ENCODE measurements at regions not wholly inside any gene's neighbourhood (a gene's known extent, or its start where the extent isn't known, plus 50 kb on each side); places are given as distances from the start of the nearest gene placed in this dataset.
A peak's percentile ranks its signal among the peaks of the same experiment; 100 is the strongest.
"Not testable (repeated sequence)": the region's sequence is repeated elsewhere in the genome, so short reads cannot be mapped to it uniquely, and the experiment has no call there.

DNA sequence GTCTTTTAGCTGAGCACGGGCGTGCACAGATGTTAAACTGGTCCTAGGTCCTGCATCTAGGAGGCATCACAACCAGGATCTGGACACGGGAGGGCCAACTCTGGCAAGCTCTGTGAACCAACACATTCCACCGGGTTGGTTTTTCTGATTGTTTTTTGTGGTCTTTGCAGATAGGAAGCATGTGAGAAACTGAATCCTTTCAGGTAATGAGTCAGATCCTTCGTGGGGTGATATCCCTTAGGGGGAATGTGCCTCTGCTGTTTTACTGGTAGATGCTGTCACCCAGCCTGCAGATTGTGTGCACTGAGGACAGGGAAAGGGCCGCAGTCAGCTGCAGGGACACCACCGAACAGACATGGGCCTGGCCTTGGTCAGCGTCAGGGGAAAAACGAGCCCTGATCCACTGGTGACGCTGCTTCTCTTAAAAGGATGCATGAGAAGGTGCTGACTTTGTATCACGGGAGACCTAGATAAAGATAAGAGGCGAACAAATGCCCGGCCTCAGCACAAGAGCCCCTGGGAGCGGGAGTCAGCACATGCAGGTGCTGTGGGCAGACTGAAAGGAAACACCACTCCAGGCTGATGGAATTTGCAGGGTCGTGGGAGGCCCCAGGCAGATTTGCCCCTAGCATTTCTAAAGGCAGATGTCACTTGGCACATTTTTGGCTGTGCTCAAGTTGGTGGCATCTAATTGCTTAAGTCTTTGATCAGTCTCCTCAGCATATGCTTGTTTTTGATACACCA is 51.1 kb downstream of the DOP1B start:
- no peak for DNase-seq

DNA sequence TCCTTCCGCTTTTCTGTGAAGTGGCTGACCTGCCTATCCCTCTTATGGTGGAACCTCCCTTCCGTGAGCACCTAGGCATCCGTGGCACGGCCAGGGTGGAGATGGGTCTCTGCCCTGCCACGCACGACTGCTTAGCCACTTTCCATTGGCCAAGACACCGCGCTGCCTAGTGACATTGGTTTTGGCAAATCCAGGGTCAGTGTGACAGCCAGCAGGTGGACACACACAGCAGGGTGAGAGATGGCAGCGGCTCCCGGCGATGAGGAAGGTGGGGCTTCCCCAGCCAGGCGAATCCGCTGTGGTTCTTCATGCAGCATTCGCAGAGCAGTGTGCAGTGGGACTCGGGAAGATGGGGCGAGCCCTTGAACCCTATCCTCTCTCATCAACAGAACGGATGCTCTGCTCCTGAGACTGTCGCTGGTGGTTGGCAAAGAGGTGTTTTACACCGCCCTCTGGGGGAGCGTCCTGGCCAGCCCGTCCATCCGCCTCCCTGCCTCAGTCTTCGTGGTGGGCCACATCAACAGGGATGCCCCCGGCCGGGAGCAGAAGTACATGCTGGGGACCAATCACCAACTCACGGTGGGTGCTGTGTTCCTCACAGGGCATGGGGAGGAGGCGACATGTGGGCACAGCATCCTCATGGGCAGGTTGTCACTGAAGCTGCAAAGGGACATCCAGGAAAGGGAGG is 51.8 kb downstream of the DOP1B start:
- peak in 1 of 14 donors; percentile 84 for DNase-seq

DNA sequence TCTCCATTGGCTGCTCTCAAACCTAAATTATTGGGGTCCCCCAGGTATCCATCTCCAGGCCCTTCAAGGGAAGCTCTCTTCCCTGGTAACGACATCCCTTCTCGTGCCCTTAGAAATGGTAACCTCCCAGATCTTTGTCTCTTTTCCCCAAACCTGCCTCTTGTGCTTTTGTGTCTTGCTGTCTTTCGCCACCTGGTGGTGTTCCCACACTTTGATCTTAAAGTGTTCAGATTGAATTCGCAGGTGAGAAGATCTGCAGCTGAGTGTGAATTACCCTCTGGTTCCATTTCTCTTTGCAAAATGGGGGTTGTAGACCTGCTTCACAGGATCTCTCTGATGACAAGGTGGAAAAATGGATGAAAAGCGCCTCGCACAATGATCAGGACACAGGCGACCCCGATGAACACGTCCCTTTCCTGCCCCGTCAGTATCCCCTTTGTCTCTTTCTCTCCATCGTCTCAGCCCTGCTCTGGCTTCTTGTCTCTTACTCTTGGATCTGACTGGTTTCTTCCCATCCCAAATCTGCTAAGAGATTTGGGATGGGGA is 53.1 kb downstream of the DOP1B start:
- DNase-seq, result peak in 1 of 14 donors; percentile 75

DNA sequence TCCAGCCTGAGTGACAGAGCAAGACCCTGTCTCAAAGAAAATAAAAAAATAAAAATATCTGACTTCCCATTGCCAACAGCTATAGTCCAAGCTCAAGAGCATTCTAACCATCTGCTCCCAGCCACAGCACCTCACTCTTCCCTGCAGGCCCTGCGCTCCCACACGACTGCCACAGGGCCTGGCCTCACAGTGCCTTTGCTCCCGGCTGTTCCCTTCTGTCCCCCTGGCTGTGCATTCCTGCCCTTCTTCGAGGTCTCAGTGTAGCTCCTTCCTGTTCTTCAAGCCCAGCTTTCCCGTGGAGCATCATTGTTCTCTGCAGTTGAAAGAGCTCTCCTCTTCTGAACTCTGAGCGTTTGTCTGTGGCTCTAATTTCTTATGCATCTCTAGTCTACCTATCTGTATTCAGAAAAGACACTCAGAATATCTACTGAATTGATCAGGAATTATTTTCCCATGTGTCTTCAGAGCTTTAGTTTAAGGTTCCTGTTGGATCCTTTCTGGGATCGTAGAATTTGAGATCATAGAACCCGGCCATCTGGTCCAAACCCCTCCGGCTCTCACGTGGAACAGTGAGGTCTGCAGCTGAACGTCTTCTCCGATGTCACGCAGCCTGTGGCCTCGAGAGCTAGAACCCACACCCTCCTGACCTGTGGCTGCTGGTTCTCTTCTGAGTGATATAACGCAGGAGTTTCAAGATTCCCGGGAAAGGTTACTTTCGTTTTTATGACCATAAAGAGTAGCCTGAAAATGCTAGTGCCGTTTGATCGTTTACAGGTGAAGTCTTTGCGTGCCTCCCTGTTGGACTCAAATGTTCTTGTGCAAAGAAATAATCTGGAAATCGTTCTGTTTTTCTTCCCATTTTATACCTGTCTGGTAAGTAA is 54.4 kb downstream of the DOP1B start:
- peak in 1 of 14 donors; percentile 34 for DNase-seq

DNA sequence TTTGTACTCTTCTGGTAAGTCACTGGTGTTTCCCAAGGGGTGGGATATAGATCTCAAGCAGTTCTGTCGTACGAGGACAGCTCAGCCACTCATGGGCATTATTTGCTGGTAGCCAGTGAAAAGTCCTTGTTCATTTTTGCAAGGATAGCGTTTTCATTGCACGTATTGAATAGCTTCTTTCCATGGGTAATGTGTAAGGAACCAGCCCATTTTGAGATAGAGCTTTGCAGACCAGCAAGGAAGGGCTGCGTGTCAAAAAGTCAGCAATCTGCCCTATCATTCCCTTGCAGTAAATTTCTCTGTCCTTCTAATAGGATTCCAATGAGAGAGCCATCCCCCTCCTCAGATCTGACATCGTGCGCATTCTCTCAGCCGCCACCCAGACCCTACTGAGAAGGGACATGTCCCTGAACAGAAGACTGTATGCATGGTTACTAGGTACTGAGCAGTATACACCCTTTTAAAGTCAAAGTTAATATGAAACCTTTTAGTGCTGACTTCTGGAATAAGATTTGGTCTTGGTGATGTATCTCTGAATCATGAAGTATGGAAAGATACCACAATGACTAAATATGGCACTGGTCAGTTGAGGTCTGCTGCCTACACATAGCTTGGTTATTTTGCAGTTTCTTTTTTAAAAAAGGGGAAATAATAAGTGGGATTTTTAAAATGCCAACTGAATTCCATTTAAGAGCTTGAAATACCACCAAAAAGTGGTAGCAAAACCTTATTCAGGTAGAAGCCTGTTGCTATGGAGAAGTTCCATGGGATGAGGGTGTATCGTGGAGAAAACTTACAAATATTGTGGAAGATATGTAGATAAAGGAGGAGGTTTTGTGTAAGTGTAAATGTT is 55.3 kb downstream of the DOP1B start:
- no peak for DNase-seq

DNA sequence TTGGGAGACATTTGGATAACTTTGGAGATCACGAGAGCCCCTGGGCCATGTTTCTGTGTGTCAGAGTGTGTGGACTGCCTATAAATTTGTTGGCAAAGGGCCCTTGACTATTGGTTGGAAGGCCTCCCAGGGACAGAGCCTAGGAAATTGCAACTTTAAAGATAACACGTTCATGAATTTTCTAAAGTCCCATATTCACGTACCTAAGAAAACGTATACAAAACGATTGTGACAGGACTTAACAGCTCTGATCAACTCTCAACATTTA is 55.8 kb downstream of the DOP1B start:
- DNase-seq, result no peak

DNA sequence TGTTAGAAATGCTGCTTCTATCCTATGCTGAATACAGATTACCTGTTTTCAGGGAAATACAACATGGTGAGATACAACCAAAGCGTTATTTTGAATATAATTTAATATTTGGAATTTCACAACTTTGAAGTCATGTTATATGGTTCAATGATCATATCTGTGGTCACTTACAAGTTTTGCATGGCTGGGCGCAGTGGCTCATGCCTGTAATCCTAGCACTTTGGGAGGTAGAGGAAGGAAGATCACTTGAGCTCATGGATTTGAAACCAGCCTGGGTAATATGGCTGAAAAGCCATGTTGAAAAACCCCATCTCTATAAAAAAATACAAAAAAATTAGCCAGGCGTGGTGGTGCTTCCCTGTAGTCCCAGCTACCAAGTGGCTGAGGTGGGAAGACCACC is 57.9 kb downstream of the DOP1B start:
- no peak for DNase-seq

DNA sequence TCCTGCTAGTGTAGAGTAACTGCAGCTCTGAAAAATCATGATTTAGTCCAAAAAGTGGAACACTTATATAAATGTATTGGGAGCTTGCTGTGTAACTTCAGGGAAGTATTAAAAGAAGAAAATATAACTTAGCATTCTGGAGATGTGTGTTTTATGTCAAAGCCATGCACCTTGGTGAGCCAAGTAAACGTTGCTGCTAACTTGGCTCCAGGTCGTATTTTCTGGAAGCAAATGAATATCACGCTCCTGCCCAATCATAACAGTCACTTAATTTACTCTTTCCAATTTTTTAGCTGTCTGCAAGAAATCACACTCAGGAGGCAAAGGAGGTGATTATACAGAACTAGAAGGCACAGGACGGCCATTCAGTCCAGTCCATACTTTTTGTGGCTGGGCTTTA is 61.1 kb downstream of the DOP1B start:
- DNase-seq, result no peak

DNA sequence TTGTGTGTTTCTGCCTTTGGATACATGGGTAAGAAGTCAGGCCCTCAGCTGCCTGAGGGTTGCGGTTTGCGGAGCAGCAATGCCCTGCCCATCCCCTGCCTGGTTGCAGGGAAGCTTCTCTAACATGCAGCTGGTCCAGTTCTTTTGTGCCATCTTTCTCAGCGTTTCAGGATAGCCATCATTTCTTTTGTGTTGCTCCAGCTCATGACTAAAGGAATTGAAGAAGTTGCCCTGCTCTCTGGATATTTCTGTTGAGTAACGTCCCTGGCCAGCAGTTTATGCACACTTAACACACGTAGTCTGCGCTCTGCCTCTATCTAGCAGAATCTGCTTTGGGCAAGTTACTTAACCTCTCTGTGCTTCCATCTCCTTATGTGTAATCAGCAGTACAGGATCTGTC is 62.1 kb downstream of the DOP1B start:
- no peak for DNase-seq

DNA sequence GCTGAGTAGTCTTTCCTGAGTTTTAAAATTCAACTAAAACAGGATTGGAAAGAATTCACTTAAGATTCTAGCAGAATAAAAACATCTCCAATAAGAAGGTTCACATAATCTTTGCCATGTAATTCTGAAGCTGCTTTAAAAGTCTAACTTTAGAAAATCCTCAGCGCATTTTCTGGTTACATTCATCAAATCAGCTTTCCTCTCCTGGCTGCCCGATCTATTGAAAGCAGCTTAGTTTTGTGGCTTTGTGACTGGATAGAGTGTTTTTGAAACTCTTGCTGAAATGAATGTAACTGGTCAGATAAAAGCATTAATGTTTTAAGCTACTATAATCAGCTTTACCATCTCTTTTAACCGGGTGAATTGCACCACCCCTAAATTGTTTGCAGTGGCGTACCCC is 66.8 kb downstream of the DOP1B start:
- no peak for DNase-seq

DNA sequence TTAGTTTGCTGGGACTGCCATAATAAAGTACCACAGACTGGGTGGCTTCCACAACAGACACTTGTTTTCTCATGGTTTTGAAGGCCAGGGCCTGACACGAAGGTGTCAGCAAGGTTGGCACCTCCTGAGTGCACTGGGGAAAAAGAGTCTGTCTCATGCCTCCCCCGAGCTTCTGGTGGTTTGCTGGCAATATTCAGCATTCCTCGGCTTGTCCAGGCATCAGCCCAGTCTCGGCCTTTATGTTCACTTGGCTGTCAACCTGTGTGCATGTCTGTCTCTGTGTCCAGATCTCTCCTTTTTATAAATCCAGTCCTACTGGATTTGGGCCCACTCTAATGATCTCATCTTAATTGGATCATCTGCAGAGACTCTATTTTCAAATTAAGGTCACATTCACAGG is 72.6 kb downstream of the DOP1B start:
- peak in 1 of 14 donors; percentile 39 for DNase-seq

DNA sequence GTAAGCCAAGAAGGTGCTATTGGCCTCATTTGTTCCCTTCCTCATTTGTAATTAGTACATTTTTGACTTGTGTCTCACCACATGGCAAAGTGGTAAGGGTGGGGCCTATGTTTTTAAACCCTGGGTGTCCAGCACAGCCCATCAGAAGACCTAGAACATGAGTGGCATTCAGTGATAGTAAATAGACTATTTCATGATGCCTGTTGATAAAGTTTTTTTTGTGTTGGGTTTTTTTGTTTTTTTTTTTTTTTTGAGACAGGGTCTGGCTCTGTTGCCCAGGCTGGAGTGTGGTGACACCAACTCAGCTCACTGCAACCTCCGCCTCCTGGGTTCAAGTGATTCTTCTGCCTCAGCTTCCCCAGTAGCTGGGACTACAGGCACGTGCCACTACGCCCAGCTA is 74.8 kb downstream of the DOP1B start:
- not testable (repeated sequence) for DNase-seq

DNA sequence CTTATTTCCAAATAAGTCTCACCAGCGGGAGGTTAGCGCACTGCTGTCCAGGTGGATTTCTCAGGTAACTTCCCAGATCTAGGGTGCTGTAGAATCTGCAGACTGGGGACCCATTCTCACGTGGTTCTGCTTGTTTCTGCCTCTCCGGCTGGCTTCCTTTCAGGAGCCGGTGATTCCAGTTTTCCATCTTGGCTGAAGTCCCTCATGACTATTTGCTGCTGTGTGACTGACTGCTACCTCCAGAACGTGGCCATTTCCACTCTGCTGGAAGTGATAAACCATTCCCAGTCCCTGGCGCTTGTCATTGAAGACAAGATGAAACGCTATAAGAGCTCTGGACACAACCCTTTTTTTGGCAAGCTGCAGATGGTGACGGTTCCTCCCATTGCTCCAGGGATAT is 76.0 kb downstream of the DOP1B start:
- peak in 1 of 14 donors; percentile 71 for DNase-seq

DNA sequence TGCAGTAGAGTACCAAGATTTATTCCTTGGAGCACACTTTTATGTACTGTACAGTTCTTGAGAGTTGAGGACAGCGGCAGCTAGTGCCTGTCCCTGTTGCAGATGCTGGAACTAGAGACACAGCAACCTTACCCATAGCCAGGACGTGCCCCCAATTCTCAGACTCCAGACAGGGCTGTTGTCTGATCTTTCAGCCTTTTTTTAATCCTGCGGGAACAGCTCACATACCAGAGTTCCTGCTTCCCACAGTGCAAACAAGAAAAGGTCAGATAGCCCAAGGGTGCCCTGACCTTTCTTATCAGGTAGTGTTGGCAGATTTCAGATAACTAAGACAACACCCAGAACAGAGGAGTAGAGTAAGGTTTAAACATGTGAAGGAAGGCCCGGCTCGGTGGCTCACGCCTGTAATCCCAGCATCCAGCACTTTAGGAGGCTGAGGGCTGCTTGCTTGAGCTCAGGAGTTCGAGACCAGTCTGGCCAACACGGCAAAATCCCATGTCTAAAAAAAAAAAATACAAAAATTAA is 78.5 kb downstream of the DOP1B start:
- DNase-seq, result no peak

DNA sequence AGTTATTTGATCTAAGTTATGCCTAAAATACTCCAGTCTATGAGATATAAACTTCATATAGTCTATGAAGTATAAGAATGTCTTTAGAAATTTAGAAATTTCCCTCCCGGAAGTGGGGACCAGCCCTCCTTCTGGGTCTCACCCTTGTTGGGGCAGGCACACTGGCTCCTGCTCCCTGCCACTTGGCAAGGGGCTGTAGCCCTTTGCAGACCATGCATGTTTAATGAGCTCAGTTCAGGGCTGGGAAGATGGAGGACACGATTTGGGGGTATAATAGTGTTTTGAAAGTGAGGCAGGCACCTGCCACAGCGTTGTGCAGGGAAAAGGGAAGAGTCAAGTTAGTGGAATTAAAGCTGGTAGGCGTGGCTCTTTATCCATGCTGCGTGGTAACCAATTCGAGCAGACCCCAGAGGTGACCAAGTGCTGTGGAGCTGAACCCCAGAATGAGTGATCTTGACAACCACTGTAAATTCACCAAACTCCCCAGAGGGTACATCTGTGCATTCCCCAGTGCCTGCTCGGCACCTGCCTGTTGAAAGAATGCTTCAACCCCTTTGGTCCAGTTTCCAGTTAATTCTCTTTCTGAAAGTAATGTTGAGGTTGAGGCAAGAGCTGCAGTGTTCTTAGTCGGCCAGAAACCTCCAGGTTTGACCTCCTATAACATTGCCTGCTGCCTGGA is 79.6 kb downstream of the DOP1B start:
- DNase-seq, result no peak

DNA sequence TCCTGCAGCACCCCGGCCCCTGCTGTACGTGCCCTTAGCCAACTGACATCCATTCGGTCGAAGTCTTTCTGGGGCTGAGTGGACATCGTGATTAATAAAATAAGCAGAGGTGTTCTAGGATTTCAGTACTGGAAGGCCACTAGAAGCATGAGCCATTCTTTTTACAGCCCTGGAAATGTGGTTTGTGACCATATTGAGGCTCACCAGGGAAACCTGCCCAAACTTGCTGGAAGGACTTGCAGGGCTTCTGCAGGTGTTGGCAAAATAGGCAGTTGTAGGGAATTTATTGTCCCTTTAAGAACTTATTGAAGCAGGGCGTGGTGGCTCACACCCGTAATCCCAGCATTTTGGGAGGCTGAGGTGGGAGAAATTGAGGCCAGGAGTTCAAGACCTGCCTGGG is 80.8 kb downstream of the DOP1B start:
- peak in 1 of 14 donors; percentile 21 for DNase-seq

DNA sequence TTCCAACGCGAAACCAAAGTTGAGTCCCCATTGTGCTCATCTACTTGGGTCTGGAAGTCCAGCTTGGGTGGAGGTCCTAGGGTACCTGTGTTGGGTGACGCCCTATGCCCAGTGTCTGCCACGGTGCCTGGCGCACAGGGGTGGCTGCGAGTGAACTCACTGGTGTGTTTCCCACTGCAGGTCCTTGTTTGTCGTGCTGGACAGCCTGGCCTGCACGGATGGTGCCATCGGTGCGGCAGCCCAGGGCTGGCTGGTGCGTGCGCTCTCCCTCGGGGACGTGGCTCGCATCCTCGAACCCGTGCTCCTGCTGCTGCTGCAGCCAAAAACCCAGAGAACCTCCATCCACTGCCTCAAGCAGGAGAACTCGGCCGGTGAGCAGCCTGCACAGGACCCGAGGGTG is 80.4 kb upstream of the MORC3 start:
- DNase-seq, result no peak

DNA sequence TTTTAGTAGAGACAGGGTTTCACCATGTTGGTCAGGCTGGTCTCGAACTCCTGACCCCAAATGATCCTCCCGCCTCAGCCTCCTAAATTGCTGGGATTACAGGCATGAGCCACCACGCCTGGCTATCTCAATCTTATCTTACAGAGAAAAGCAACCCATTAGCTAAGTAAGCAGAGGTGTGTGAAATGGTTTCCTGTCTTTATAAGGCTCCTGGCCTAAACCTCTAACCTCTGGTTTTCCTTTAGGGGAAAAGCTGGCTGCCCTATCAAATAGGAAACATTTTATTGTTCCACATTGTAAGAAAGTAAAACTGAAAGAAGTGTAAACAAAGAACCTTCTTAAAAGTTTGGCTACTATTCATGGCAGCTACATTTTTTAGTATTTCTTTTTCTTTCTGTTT is 78.3 kb upstream of the MORC3 start:
- DNase-seq, result no peak

DNA sequence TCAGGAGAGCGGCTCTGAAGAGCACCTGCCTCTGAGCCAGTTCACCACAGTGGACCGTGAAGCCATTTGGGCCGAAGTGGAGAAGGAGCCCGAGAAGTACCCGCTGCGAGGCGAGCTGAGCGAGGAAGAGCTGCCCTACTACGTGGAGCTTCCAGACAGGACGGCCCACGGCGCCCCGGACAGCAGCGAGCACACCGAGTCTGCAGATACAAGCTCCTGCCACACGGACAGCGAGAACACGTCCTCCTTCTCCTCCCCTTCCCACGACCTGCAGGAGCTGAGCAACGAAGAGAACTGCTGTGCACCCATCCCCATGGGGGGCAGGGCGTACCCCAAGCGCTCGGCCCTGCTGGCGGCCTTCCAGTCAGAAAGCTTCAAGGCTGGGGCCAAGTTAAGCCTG is 74.9 kb upstream of the MORC3 start:
- no peak for DNase-seq

DNA sequence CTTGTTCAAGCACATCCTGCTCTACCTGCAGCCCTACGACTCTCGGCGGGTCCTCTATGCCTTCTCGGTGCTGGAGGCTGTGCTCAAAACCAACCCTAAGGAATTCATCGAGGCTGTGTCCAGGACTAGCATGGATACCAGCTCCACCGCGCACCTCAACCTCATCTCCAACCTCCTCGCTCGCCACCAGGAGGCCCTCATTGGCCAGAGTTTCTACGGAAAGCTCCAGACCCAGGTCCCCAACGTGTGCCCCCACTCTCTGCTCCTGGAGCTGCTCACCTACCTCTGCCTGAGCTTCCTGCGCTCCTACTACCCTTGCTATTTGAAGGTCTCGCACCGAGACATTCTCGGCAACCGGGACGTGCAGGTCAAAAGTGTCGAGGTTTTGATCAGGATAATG is 74.3 kb upstream of the MORC3 start:
- DNase-seq, result no peak

DNA sequence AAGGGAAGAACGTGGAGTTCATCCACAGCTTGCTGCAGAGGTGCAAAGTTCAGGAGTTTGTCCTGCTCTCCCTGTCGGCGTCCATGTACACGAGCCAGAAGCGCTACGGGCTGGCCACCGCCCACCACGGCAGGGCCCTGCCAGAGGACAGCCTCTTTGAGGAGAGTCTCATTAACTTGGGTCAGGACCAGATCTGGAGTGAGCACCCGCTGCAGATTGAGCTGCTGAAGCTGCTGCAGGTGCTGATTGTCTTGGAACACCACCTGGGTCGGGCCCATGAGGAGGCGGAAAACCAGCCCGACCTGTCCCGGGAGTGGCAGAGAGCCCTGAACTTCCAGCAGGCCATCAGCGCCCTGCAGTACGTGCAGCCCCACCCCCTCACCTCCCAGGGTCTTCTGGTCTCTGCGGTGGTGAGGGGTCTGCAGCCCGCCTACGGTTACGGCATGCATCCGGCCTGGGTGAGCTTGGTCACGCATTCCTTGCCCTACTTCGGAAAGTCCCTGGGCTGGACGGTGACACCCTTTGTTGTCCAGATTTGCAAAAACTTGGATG is 73.8 kb upstream of the MORC3 start:
- DNase-seq, result no peak

All from C1 segment of cervical spinal cord (tissue), 14 donors.